ENCODE measurements at regions not wholly inside any gene's neighbourhood (a gene's known extent, or its start where the extent isn't known, plus 50 kb on each side); places are given as distances from the start of the nearest gene placed in this dataset.

GRCh38 chr19:28840891-28841290 lies 372.1 kb downstream of the UQCRFS1 start:
- H3K4me1 ChIP-seq: no peaks in the 10 kb centered on the region
- 81 to 94% (median 94%) methylated on average over 2 of the region's 2 CpGs for WGBS, 5 donors
- no peaks in the 10 kb centered on the region for H3K27me3 ChIP-seq (replicated peaks in 1 of 7)
- H3K4me3 ChIP-seq: no peak overlapping the region
- no peak for DNase-seq
- no peak overlapping the region for H3K27ac ChIP-seq
- no peak for TF ChIP-seq CTCF (IDR thresholded peaks at IDR 0.05 in 8 of 11, conservative IDR thresholded peaks at IDR 0.05 in 3 of 11)
- TF ChIP-seq POLR2AphosphoS5 (IDR thresholded peaks at IDR 0.05): no peak
- TF ChIP-seq POLR2A (IDR thresholded peaks at IDR 0.05): no peak
- H3K9me3 ChIP-seq: no peaks in the 10 kb centered on the region
- H3K36me3 ChIP-seq: no peaks in the 10 kb centered on the region
- intact Hi-C loops (cut with DNase I; ENCODE audit: low total_unique reads): no loop called here

- no peak for TF ChIP-seq POLR2AphosphoS5 (IDR thresholded peaks at IDR 0.05)
- TF ChIP-seq POLR2A (IDR thresholded peaks at IDR 0.05): no peak
- TF ChIP-seq CTCF (IDR thresholded peaks at IDR 0.05 in 8 of 11, conservative IDR thresholded peaks at IDR 0.05 in 3 of 11): no peak
- no peaks in the 10 kb centered on the region for H3K9me3 ChIP-seq
- peaks cover 0 to 4% (median 0%) of the 10 kb centered on the region in 7 donors for H3K27me3 ChIP-seq (replicated peaks in 1 of 7)
- no peak for DNase-seq
- WGBS, 5 donors: 60 to 81% (median 65%) methylated on average over 3 of the region's 3 CpGs
- H3K4me1 ChIP-seq: no peaks in the 10 kb centered on the region
- no peak overlapping the region for H3K27ac ChIP-seq
- H3K4me3 ChIP-seq: no peak overlapping the region
- no peaks in the 10 kb centered on the region for H3K36me3 ChIP-seq
- intact Hi-C loops (cut with DNase I; ENCODE audit: low total_unique reads): no loop called here
These were observed 373.5 kb downstream of the UQCRFS1 start for GRCh38 chr19:28839455-28839854.

- H3K4me1 ChIP-seq: no peaks in the 10 kb centered on the region
- TF ChIP-seq CTCF (IDR thresholded peaks at IDR 0.05 in 8 of 11, conservative IDR thresholded peaks at IDR 0.05 in 3 of 11): no peak
- DNase-seq: no peak
- H3K9me3 ChIP-seq: no peaks in the 10 kb centered on the region
- H3K27ac ChIP-seq: no peak overlapping the region
- H3K27me3 ChIP-seq (replicated peaks in 1 of 7): peaks cover 0 to 7% (median 0%) of the 10 kb centered on the region in 7 donors
- no peak overlapping the region for H3K4me3 ChIP-seq
- intact Hi-C loops (cut with DNase I; ENCODE audit: low total_unique reads): no loop called here
- 41 to 60% (median 58%) methylated on average over 5 of the region's 5 CpGs for WGBS, 5 donors
- no peaks in the 10 kb centered on the region for H3K36me3 ChIP-seq
These were observed 374.0 kb downstream of the UQCRFS1 start for GRCh38 chr19:28838909-28839308.

- no peak for DNase-seq
- WGBS, 5 donors: 79 to 89% (median 81%) methylated on average over 7 of the region's 7 CpGs
- no peaks in the 10 kb centered on the region for H3K36me3 ChIP-seq
These were observed 376.5 kb downstream of the UQCRFS1 start for GRCh38 chr19:28836421-28836820.

More at GRCh38 chr19:28836421-28836820, 376.5 kb downstream of the UQCRFS1 start:
- TF ChIP-seq CTCF (IDR thresholded peaks at IDR 0.05 in 8 of 11, conservative IDR thresholded peaks at IDR 0.05 in 3 of 11) (no peak), POLR2A (IDR thresholded peaks at IDR 0.05) (no peak), POLR2AphosphoS5 (IDR thresholded peaks at IDR 0.05) (no peak)
- Histone ChIP-seq H3K27ac (no peak overlapping the region), H3K27me3 (replicated peaks in 1 of 7) (peaks cover 0 to 20% (median 0%) of the 10 kb centered on the region in 7 donors), H3K4me1 (no peaks in the 10 kb centered on the region), H3K9me3 (no peaks in the 10 kb centered on the region), H3K4me3 (no peak overlapping the region)
- intact Hi-C loops (cut with DNase I; ENCODE audit: low total_unique reads): no loop called here

Data from spleen (tissue), 11 donors.